Tibial artery (tissue), 4 donors: ENCODE measurements at regions not wholly inside any gene's neighbourhood (a gene's known extent, or its start where the extent isn't known, plus 50 kb on each side); places are given as distances from the start of the nearest gene placed in this dataset.
A peak's percentile ranks its signal among the peaks of the same experiment; 100 is the strongest.

Experiments used
- DNase-seq, 2 donors: peaks; one replicate each; pipeline ENCODE4 v3.0.0-alpha.2; 2019
- H3K27ac ChIP-seq, 2 donors: fragments of 200-600 bp; sonication (generic) in 1 of 2; 1 replicate in 1 of 2; 2 replicates in 1 of 2; pipeline ENCODE4 v1.5.1; 2018 to 2019; ENCODE audit warnings: mild to moderate bottlenecking in 1 of 2
- H3K27me3 ChIP-seq, 2 donors: fragments of 200-600 bp; sonication (generic) in 1 of 2; one replicate each; pipeline versions ENCODE4 v1.5.1 to v1.6.0; 2016 to 2019
- H3K36me3 ChIP-seq, 3 donors: fragments of 200-600 bp; sonication (generic) in 2 of 3; one replicate each; pipeline ENCODE4 v1.5.1; 2016 to 2019; ENCODE audit warnings: mild to moderate bottlenecking in 2 of 3
- H3K4me1 ChIP-seq, 4 donors: fragments of 200-600 bp; sonication (generic) in 2 of 4; 1 replicate in 3 of 4; 2 replicates in 1 of 4; pipeline ENCODE4 v1.5.1; 2016 to 2019
- H3K4me3 ChIP-seq, 2 donors: fragments of 200-600 bp; sonication (generic) in 1 of 2; 1 replicate in 1 of 2; 2 replicates in 1 of 2; pipeline ENCODE4 v1.5.1; 2018 to 2019; ENCODE audit warnings: mild to moderate bottlenecking in 2 of 2
- H3K9me3 ChIP-seq, 3 donors: fragments of 200-600 bp; sonication (generic) in 1 of 3; one replicate each; pipeline ENCODE4 v1.5.1; 2016 to 2019
- CTCF ChIP-seq, 2 experiments: fragments of 200-600 bp in 1 of 2; fragments of 450-650 bp in 1 of 2; IDR thresholded peaks; one replicate each; pipeline ENCODE4 v1.5.1; 2017 to 2019; ENCODE audit warnings: antibody characterized with exemption in 2 of 2, mild to moderate bottlenecking in 1 of 2, moderate library complexity in 1 of 2
- intact Hi-C: fragments of 100-400 bp; cut with DNase I; formaldehyde crosslinking; loops from one replicate; pipeline ENCODE4 v1.15.0; 2023; ENCODE audit warnings: low total_unique reads

- intact Hi-C loops, result no loop called here
- Histone ChIP-seq H3K4me1 (no peaks in the 10 kb centered on the region), H3K27ac (no peak overlapping the region), H3K9me3 (peaks cover 0 to 10% (median 0%) of the 10 kb centered on the region in 3 donors), H3K4me3 (no peak overlapping the region), H3K36me3 (no peaks in the 10 kb centered on the region), H3K27me3 (no peaks in the 10 kb centered on the region)
- DNase-seq, result no peak
- TF ChIP-seq CTCF (IDR thresholded peaks at IDR 0.05), result no peak
Observed at GRCh38 chr2:81481994-81482368, 1177.4 kb upstream of the LRRTM1 start.

- Histone ChIP-seq H3K36me3 (no peaks in the 10 kb centered on the region), H3K27me3 (no peaks in the 10 kb centered on the region), H3K4me3 (no peak overlapping the region), H3K27ac (no peak overlapping the region), H3K4me1 (no peaks in the 10 kb centered on the region), H3K9me3 (peaks cover 0 to 10% (median 0%) of the 10 kb centered on the region in 3 donors)
- intact Hi-C loops, result no loop called here
- TF ChIP-seq CTCF (IDR thresholded peaks at IDR 0.05), result no peak
- no peak for DNase-seq
Observed at GRCh38 chr2:81481242-81481993, 1176.9 kb upstream of the LRRTM1 start.

GRCh38 chr2:81467096-81467495, 1162.5 kb upstream of the LRRTM1 start:
- no peaks in the 10 kb centered on the region for H3K9me3 ChIP-seq
- intact Hi-C loops, result no loop called here
- no peak overlapping the region for H3K4me3 ChIP-seq
- no peaks in the 10 kb centered on the region for H3K4me1 ChIP-seq
- peak in 1 of 2 donors; percentile 47 for DNase-seq
- no peaks in the 10 kb centered on the region for H3K36me3 ChIP-seq
- H3K27ac ChIP-seq, result no peak overlapping the region
- no peaks in the 10 kb centered on the region for H3K27me3 ChIP-seq
- no peak for TF ChIP-seq CTCF (IDR thresholded peaks at IDR 0.05)

GRCh38 chr2:81462420-81462819, 1157.9 kb upstream of the LRRTM1 start:
- Histone ChIP-seq H3K9me3 (no peaks in the 10 kb centered on the region), H3K27ac (no peak overlapping the region), H3K27me3 (no peaks in the 10 kb centered on the region), H3K36me3 (no peaks in the 10 kb centered on the region), H3K4me3 (no peak overlapping the region), H3K4me1 (no peaks in the 10 kb centered on the region)
- DNase-seq, result no peak
- intact Hi-C loops, result no loop called here
- TF ChIP-seq CTCF (IDR thresholded peaks at IDR 0.05), result no peak

- Histone ChIP-seq H3K27ac (no peak overlapping the region), H3K9me3 (no peaks in the 10 kb centered on the region), H3K27me3 (no peaks in the 10 kb centered on the region), H3K4me3 (no peak overlapping the region), H3K36me3 (no peaks in the 10 kb centered on the region), H3K4me1 (no peaks in the 10 kb centered on the region)
- DNase-seq, result no peak
- no peak for TF ChIP-seq CTCF (IDR thresholded peaks at IDR 0.05)
- intact Hi-C loops, result no loop called here
Observed at GRCh38 chr2:81445176-81445575, 1140.6 kb upstream of the LRRTM1 start.
